ACC112 (cell line): ENCODE measurements at regions not wholly inside any gene's neighbourhood (a gene's known extent, or its start where the extent isn't known, plus 50 kb on each side); places are given as distances from the start of the nearest gene placed in this dataset.

Experiments
- H2AFZ ChIP-seq: fragments of 200-600 bp; sonication (generic); one replicate; pipeline ENCODE4 v1.6.0; 2017; ENCODE audit warnings: antibody characterized with exemption, low read length; ENCODE audit not compliant: unreplicated experiment
- H3K27ac ChIP-seq: fragments of 200-600 bp; sonication (generic); 2 replicates; pipeline ENCODE4 v1.5.1; 2014; ENCODE audit warnings: low read depth, mild to moderate bottlenecking, antibody characterized with exemption, low read length, moderate library complexity
- H3K27me3 ChIP-seq: fragments of 200-600 bp; sonication (generic); 2 replicates; pipeline ENCODE4 v1.6.1; 2014; ENCODE audit warnings: mild to moderate bottlenecking, antibody characterized with exemption, low read length, moderate library complexity, mixed read lengths; ENCODE audit not compliant: insufficient read depth
- H3K36me3 ChIP-seq: fragments of 200-600 bp; sonication (generic); 2 replicates; pipeline ENCODE4 v1.6.1; 2016; ENCODE audit warnings: mild to moderate bottlenecking, antibody characterized with exemption, low read length, moderate library complexity, mixed read lengths; ENCODE audit not compliant: insufficient read depth
- H3K4me1 ChIP-seq: fragments of 200-600 bp; sonication (generic); one replicate; pipeline ENCODE4 v1.6.1; 2016; ENCODE audit warnings: low read length, mixed read lengths; ENCODE audit not compliant: insufficient read depth, unreplicated experiment, control insufficient read depth
- H3K4me3 ChIP-seq: fragments of 200-600 bp; sonication (generic); 2 replicates; pipeline ENCODE4 v1.5.1; 2014; ENCODE audit warnings: mild to moderate bottlenecking, low read depth, low read length
- H3K79me2 ChIP-seq: fragments of 200-600 bp; sonication (generic); one replicate; pipeline ENCODE4 v1.6.0; 2016; ENCODE audit warnings: low read length; ENCODE audit not compliant: control insufficient read depth, unreplicated experiment, insufficient read depth

DNA sequence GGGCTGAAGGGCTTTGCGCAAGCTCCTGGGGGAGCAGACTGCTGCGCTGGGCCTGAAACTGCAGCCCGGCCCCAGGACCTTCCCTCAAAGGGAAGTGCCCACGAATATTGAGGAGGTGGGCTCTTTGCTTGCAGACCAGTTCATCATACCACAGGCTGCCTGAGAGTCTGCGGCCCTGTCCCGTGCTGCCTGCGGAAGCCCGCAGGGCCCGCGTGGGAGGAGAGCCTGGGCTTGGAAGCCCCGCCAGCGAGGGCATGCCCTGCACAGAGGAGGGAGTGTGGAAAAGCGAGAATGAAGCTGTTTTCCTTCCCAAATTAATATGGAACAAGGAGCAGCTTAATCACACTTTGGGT is 83.6 kb upstream of the MKI67 start:
- H2AFZ ChIP-seq: no peak overlapping the region
- no peaks in the 10 kb centered on the region for H3K4me1 ChIP-seq
- peaks cover 9% of the 10 kb centered on the region for H3K27me3 ChIP-seq
- H3K4me3 ChIP-seq: no peak overlapping the region
- no peaks in the 10 kb centered on the region for H3K36me3 ChIP-seq
- H3K27ac ChIP-seq: no peak overlapping the region
- H3K79me2 ChIP-seq: no peaks in the 10 kb centered on the region

- Histone ChIP-seq H3K27ac (no peak overlapping the region), H3K27me3 (peaks cover 9% of the 10 kb centered on the region), H3K4me3 (peak overlapping the region; percentile 40; the same call in 1 of the 2 replicates), H2AFZ (no peak overlapping the region), H3K4me1 (no peaks in the 10 kb centered on the region), H3K79me2 (no peaks in the 10 kb centered on the region), H3K36me3 (no peaks in the 10 kb centered on the region)
Observed at GRCh38 chr10:128210215-128211063, 84.2 kb upstream of the MKI67 start.

DNA sequence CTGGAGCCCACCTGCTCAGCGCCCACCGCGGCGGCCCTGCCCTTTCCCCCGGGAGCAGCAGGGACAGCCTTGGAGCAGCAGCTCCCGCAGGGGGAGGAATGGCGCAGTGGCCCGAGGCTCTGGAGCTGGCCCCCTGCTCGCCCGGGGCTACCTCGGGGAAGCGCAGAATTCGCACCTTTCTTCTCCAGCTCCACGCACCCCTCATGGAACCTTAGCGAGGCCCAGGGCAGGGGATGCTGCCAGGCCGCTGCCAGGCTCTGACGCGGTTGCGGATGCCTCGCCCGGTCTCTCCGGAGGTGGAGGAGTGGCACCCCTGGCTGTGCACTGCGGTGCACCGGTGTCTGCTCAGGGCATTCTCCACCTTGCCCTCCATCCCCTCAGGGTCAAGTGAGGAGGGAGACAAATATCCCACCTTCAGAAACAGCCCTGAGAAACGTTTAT is 84.9 kb upstream of the MKI67 start:
- Histone ChIP-seq H2AFZ (no peak overlapping the region), H3K4me1 (no peaks in the 10 kb centered on the region), H3K27ac (no peak overlapping the region), H3K36me3 (no peaks in the 10 kb centered on the region), H3K4me3 (no peak overlapping the region), H3K27me3 (peaks cover 9% of the 10 kb centered on the region), H3K79me2 (no peaks in the 10 kb centered on the region)

DNA sequence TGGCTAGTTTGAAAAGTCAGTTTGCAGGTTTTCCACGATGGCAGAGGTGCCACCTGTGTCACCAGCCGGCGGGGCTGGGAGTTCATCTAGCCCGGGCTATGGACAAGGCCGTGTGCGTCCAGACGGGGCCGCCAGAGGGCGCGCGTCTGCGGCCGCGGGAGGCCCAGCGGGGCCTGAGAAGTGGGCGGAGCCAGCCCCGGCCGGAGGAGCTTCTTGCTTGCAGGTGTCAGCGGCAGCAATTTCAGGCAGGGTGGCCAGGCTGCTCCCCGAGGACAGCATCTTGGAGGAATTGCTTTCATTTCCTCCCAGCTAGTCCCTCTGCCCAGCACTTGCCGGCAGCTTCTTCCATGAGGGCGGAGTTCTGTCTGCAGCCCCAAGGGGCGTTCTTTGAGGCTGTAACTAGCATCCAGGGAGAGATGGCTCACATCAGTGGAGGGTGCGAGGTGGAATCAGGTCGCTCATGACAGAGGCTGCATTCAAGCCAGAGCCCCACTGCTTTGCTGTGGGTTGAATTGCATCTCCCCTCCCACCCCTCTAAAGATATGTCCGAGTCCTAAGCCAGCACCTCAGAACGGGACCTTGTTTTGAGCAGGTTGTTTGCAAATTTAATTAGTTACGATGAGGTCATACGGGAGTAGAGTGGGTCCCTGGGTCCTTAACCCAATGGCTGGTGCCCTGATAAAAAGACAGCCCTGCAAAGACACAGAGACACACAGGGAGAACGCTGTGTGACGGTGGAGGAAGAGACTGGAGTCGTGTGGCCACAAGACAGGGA is 85.9 kb upstream of the MKI67 start:
- Histone ChIP-seq H3K36me3 (no peaks in the 10 kb centered on the region), H2AFZ (no peak overlapping the region), H3K4me3 (no peak overlapping the region), H3K79me2 (no peaks in the 10 kb centered on the region), H3K27ac (no peak overlapping the region), H3K4me1 (no peaks in the 10 kb centered on the region), H3K27me3 (peaks cover 9% of the 10 kb centered on the region)

GRCh38 chr10:128213156-128213555 is 86.9 kb upstream of the MKI67 start:
- no peaks in the 10 kb centered on the region for H3K36me3 ChIP-seq
- no peak overlapping the region for H3K27ac ChIP-seq
- no peak overlapping the region for H3K4me3 ChIP-seq
- no peak overlapping the region for H2AFZ ChIP-seq
- no peaks in the 10 kb centered on the region for H3K79me2 ChIP-seq
- no peaks in the 10 kb centered on the region for H3K4me1 ChIP-seq
- peaks cover 9% of the 10 kb centered on the region; the same call in 1 of the 2 replicates for H3K27me3 ChIP-seq

DNA sequence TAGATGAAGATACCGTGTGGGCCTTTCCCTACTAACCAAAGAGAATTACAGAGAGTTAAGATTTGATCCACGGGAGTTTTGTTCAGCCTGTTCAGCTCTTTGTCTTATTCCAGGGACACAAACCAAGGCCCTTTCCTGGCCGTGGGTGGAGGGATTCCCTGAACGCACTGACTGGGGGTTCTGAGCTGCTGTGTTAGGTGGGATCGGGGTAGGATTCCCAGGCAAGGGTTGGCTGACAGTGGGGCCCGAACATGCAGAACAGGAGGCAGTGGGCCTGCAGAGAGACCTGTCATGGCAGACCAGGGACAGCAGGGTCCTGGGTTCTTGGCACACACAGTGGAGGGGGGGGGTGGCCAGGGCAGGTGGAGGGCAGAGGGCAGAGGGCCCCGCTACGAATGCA is 89.5 kb upstream of the MKI67 start:
- H3K27me3 ChIP-seq: peaks cover 3% of the 10 kb centered on the region; the same call in 1 of the 2 replicates

GRCh38 chr10:128217136-128217535 is 90.9 kb upstream of the MKI67 start:
- H3K4me1 ChIP-seq: no peaks in the 10 kb centered on the region
- H3K36me3 ChIP-seq: no peaks in the 10 kb centered on the region
- no peak overlapping the region for H3K4me3 ChIP-seq
- H3K79me2 ChIP-seq: no peaks in the 10 kb centered on the region
- H3K27ac ChIP-seq: no peak overlapping the region
- no peak overlapping the region for H2AFZ ChIP-seq
- no peaks in the 10 kb centered on the region for H3K27me3 ChIP-seq

More for the DNA sequence above, 89.5 kb upstream of the MKI67 start:
- Histone ChIP-seq H3K27ac (no peak overlapping the region), H3K36me3 (no peaks in the 10 kb centered on the region), H3K4me1 (no peaks in the 10 kb centered on the region), H2AFZ (no peak overlapping the region), H3K79me2 (no peaks in the 10 kb centered on the region), H3K4me3 (no peak overlapping the region)

DNA sequence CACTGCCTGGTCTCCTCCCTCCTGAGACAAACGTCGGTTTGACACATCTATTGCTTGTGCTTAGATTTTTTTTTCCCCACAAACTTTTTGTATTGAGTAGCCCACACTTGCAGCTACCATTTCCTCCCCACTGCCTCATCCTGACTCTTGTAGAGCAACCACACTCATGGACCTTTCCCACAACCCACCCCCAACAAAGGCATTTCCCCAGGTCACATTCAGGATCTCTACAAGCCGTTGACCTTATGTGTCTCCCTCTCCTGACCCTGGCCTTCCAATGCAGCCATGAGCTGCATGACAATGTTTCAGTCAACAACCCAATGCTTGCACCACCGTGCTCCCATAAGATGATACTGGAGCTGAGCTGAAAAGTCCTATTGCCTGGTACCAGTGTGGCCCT is 91.9 kb upstream of the MKI67 start:
- Histone ChIP-seq H3K79me2 (no peaks in the 10 kb centered on the region), H3K27me3 (no peaks in the 10 kb centered on the region), H3K27ac (no peak overlapping the region), H3K4me1 (no peaks in the 10 kb centered on the region), H3K36me3 (no peaks in the 10 kb centered on the region), H3K4me3 (no peak overlapping the region), H2AFZ (no peak overlapping the region)

- H3K4me1 ChIP-seq: no peaks in the 10 kb centered on the region
- H2AFZ ChIP-seq: no peak overlapping the region
- H3K27me3 ChIP-seq: no peaks in the 10 kb centered on the region
- no peak overlapping the region for H3K27ac ChIP-seq
- no peaks in the 10 kb centered on the region for H3K79me2 ChIP-seq
- H3K36me3 ChIP-seq: no peaks in the 10 kb centered on the region
- no peak overlapping the region for H3K4me3 ChIP-seq
Observed at GRCh38 chr10:128219295-128219694, 93.1 kb upstream of the MKI67 start.

- Histone ChIP-seq H3K79me2 (no peaks in the 10 kb centered on the region), H3K36me3 (no peaks in the 10 kb centered on the region), H3K4me3 (no peak overlapping the region), H3K27me3 (no peaks in the 10 kb centered on the region), H3K27ac (no peak overlapping the region), H2AFZ (no peak overlapping the region), H3K4me1 (no peaks in the 10 kb centered on the region)
Observed at GRCh38 chr10:128220021-128220420, 93.8 kb upstream of the MKI67 start.

- H2AFZ ChIP-seq: no peak overlapping the region
- H3K4me1 ChIP-seq: no peaks in the 10 kb centered on the region
- no peak overlapping the region for H3K27ac ChIP-seq
- H3K4me3 ChIP-seq: no peak overlapping the region
- H3K79me2 ChIP-seq: no peaks in the 10 kb centered on the region
- H3K36me3 ChIP-seq: no peaks in the 10 kb centered on the region
- no peaks in the 10 kb centered on the region for H3K27me3 ChIP-seq
Observed at GRCh38 chr10:128221117-128221516, 94.9 kb upstream of the MKI67 start.
